HL-60 (cell line): ENCODE measurements at regions not wholly inside any gene's neighbourhood (a gene's known extent, or its start where the extent isn't known, plus 50 kb on each side); places are given as distances from the start of the nearest gene placed in this dataset.

ENCODE experiments used
- CTCF ChIP-seq: IDR thresholded peaks from one replicate; pipeline ENCODE4 v1.5.1; 2011; ENCODE audit warnings: low read length, control low read depth, inconsistent platforms; ENCODE audit not compliant: insufficient read depth
- GABPA ChIP-seq: IDR thresholded peaks from 2 replicates; pipeline ENCODE4 v1.6.1; 2012; ENCODE audit warnings: low read depth
- POLR2AphosphoS5 ChIP-seq: IDR thresholded peaks from 2 replicates; pipeline ENCODE4 v1.6.1; 2012; ENCODE audit warnings: low read depth
- SPI1 ChIP-seq: IDR thresholded peaks from 2 replicates; pipeline ENCODE4 v1.6.1; 2012; ENCODE audit warnings: low read depth, mild to moderate bottlenecking, borderline replicate concordance
- TF ChIP-seq, protein P1 (sequence below): IDR thresholded peaks from 2 replicates; pipeline ENCODE4 v1.6.1; 2012; ENCODE audit warnings: low read depth; ENCODE audit not compliant: insufficient replicate concordance

DNA sequence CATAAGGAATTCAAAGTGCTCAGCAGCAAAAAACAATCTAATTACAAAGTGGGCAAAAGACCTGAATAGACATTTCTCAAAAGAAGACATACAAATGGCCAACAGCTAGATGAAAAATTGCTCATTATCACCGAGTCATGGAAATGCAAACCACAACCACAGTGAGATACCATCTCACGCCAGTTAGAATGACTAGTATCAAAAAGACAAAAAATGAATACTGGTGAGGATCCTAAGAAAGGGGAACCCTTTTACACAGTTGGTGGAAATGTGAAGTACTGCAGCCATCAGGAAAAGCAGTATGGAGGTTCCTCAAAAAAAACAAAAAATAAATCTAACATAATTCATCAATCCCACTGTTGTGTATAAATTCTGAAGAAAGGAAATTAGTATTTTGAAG, 1206.1 kb downstream of the EFNB2 start:
- no peak for TF ChIP-seq CTCF
- TF ChIP-seq POLR2AphosphoS5 = no peak
- peak; percentile 71 for TF ChIP-seq SPI1
- TF ChIP-seq, protein P1, sequence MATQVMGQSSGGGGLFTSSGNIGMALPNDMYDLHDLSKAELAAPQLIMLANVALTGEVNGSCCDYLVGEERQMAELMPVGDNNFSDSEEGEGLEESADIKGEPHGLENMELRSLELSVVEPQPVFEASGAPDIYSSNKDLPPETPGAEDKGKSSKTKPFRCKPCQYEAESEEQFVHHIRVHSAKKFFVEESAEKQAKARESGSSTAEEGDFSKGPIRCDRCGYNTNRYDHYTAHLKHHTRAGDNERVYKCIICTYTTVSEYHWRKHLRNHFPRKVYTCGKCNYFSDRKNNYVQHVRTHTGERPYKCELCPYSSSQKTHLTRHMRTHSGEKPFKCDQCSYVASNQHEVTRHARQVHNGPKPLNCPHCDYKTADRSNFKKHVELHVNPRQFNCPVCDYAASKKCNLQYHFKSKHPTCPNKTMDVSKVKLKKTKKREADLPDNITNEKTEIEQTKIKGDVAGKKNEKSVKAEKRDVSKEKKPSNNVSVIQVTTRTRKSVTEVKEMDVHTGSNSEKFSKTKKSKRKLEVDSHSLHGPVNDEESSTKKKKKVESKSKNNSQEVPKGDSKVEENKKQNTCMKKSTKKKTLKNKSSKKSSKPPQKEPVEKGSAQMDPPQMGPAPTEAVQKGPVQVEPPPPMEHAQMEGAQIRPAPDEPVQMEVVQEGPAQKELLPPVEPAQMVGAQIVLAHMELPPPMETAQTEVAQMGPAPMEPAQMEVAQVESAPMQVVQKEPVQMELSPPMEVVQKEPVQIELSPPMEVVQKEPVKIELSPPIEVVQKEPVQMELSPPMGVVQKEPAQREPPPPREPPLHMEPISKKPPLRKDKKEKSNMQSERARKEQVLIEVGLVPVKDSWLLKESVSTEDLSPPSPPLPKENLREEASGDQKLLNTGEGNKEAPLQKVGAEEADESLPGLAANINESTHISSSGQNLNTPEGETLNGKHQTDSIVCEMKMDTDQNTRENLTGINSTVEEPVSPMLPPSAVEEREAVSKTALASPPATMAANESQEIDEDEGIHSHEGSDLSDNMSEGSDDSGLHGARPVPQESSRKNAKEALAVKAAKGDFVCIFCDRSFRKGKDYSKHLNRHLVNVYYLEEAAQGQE = no peak
- no peak for TF ChIP-seq GABPA
